GM12878 (cell line): ENCODE measurements at regions not wholly inside any gene's neighbourhood (a gene's known extent, or its start where the extent isn't known, plus 50 kb on each side); places are given as distances from the start of the nearest gene placed in this dataset.

Experiments
- ATAC-seq: fragments of 200-7000 bp; cut with Tn5 transposase; 3 replicates; pipeline ENCODE4 v1.9.1; 2020; ENCODE audit warnings: mild to moderate bottlenecking, moderate library complexity
- BruUV-seq: library from RNA; stranded (reverse); fragments of 400-500 nt; replicated peaks from 2 replicates; lab custom pipeline; 2021; lab: Mats Ljungman, UMichigan
- CTCF ChIA-PET: fragments of 300-600 bp; sonication (Branson Sonifier 250); formaldehyde crosslinking; extraction: SDS; loops from one replicate; lab custom pipeline; 2021; ENCODE audit warnings: inconsistent platforms; lab: Yijun Ruan, JAX
- POLR2A ChIA-PET: fragments of 350-600 bp; formaldehyde crosslinking; extraction: SDS; loops from one replicate; lab custom pipeline; 2021; ENCODE audit warnings: inconsistent platforms; lab: Charles Lee
- RAD21 ChIA-PET: fragments of 300-600 bp; sonication (Branson Sonifier 250); formaldehyde crosslinking; loops from one replicate; lab custom pipeline; 2023; ENCODE audit warnings: antibody characterized with exemption; ENCODE audit not compliant: unreplicated experiment; lab: Charles Lee
- SMC1A ChIA-PET: fragments of 300-600 bp; sonication (Branson Sonifier 250); formaldehyde crosslinking; loops from one replicate; lab custom pipeline; 2023; ENCODE audit not compliant: unreplicated experiment, uncharacterized antibody; lab: Charles Lee
- DNase-seq: peaks from one replicate; pipeline ENCODE4 v3.0.0-alpha.2; 2011; ENCODE audit warnings: low read depth, low spot score
- FAIRE-seq: peaks from 3 replicates; lab custom pipeline; 2011; peaks lifted over from hg19 to GRCh38; lab: Jason Lieb, UNC
- H2AFZ ChIP-seq: 2 replicates; pipeline ENCODE4 v1.6.0; 2011; ENCODE audit warnings: low read depth, low read length, control low read depth; ENCODE audit not compliant: control insufficient read depth
- H3K27ac ChIP-seq: 2 replicates; pipeline ENCODE4 v1.5.1; 2011; ENCODE audit warnings: control low read depth; ENCODE audit not compliant: control insufficient read depth, insufficient read depth
- H3K27me3 ChIP-seq, 2 experiments: replicated peaks in 1 of 2; 2 replicates each; pipeline versions ENCODE4 v1.6.0 to v1.6.1; 2011; ENCODE audit warnings: low read length in 1 of 2; ENCODE audit not compliant: control insufficient read depth in 2 of 2, insufficient read depth in 2 of 2
- H3K36me3 ChIP-seq, 2 experiments: 2 replicates each; pipeline ENCODE4 v1.5.1; 2011; ENCODE audit warnings: low read length in 1 of 2; ENCODE audit not compliant: control insufficient read depth in 2 of 2, insufficient read depth in 2 of 2
- H3K4me1 ChIP-seq: 2 replicates; pipeline ENCODE4 v1.6.1; 2011; ENCODE audit warnings: mild to moderate bottlenecking, low read length, moderate library complexity, mixed read lengths; ENCODE audit not compliant: control insufficient read depth, insufficient read depth
- H3K4me2 ChIP-seq: 2 replicates; pipeline ENCODE4 v1.6.0; 2011; ENCODE audit warnings: control low read depth; ENCODE audit not compliant: control insufficient read depth, insufficient read depth
- H3K4me3 ChIP-seq: fragments of 200-600 bp; sonication (generic); 2 replicates; pipeline ENCODE4 v1.5.1; 2016
- H3K79me2 ChIP-seq: 2 replicates; pipeline ENCODE4 v1.6.0; 2011; ENCODE audit warnings: low read length; ENCODE audit not compliant: control insufficient read depth, insufficient read depth
- H3K9ac ChIP-seq: 2 replicates; pipeline ENCODE4 v1.8.0; 2011; ENCODE audit warnings: low read length, control low read depth, mixed read lengths; ENCODE audit not compliant: control insufficient read depth, insufficient read depth
- H3K9me3 ChIP-seq: replicated peaks from 3 replicates; pipeline ENCODE4 v1.5.1; 2011; ENCODE audit warnings: mild to moderate bottlenecking, low read length; ENCODE audit not compliant: control insufficient read depth, insufficient read depth
- H4K20me1 ChIP-seq: 2 replicates; pipeline ENCODE4 v1.6.0; 2011; ENCODE audit not compliant: control insufficient read depth, insufficient read depth
- BHLHE40 ChIP-seq, 2 experiments: fragments of 450-650 bp in 1 of 2; IDR thresholded peaks; 2 replicates each; pipeline ENCODE4 v1.6.1; 2011 to 2017; ENCODE audit warnings: low read depth in 2 of 2, borderline replicate concordance in 1 of 2, improper control_type of control experiment in 1 of 2, low read length in 1 of 2, mild to moderate bottlenecking in 1 of 2
- CHD1 ChIP-seq: IDR thresholded peaks from 2 replicates; pipeline ENCODE4 v1.6.1; 2012; ENCODE audit warnings: low read depth, low read length, improper control_type of control experiment
- IKZF1 ChIP-seq: fragments of 450-650 bp; conservative IDR thresholded peaks from 2 replicates; pipeline ENCODE4 v1.6.1; 2017; ENCODE audit warnings: antibody characterized with exemption, mild to moderate bottlenecking
- MAX ChIP-seq: IDR thresholded peaks from 2 replicates; pipeline ENCODE4 v1.6.1; 2012; ENCODE audit warnings: low read depth, low read length, improper control_type of control experiment
- PAX5 ChIP-seq: IDR thresholded peaks from 2 replicates; pipeline ENCODE4 v1.6.1; 2011; ENCODE audit warnings: low read depth, low read length, borderline replicate concordance
- PAX8 ChIP-seq: fragments of 450-650 bp; IDR thresholded peaks from 2 replicates; pipeline ENCODE4 v1.6.1; 2017; ENCODE audit warnings: mild to moderate bottlenecking, moderate library complexity
- PRDM15 ChIP-seq: fragments of 450-650 bp; formaldehyde crosslinking; IDR thresholded peaks from 2 replicates; pipeline ENCODE4 v1.4.0; 2020; ENCODE audit warnings: mild to moderate bottlenecking, moderate library complexity
- RFX5 ChIP-seq: IDR thresholded peaks from 2 replicates; pipeline ENCODE4 v1.6.1; 2011; ENCODE audit warnings: low read depth, low read length, improper control_type of control experiment
- SMAD5 ChIP-seq: IDR thresholded peaks from 2 replicates; pipeline ENCODE4 v1.6.1; 2016; ENCODE audit warnings: antibody characterized with exemption, low read depth
- ZZZ3 ChIP-seq: IDR thresholded peaks from 2 replicates; pipeline ENCODE4 v1.6.1; 2011; ENCODE audit warnings: low read depth; ENCODE audit not compliant: control insufficient read depth, insufficient read length
- WGBS: methylation state at CpG from one replicate; pipeline ENCODE4 v1.1.6; 2016; ENCODE audit warnings: low lambda C conversion rate; ENCODE audit not compliant: insufficient replicate concordance, insufficient coverage; ENCODE audit errors: missing lambda C conversion rate; 5-methylcytosine and 5-hydroxymethylcytosine counted together
- in situ Hi-C: fragments of 300-500 bp; cut with MboI; formaldehyde crosslinking; loops from 9 replicates; pipeline ENCODE4 v1.14.3; 2018; ENCODE audit warnings: mixed read lengths
- intact Hi-C: fragments of 100-400 bp; cut with micrococcal nuclease; formaldehyde crosslinking; loops from one replicate; pipeline ENCODE4 v1.14.2; 2022; ENCODE audit not compliant: unreplicated experiment

GRCh38 chr1:14140831-14141401 is 440.9 kb downstream of the PRDM2 start (continued):
- no peak for TF ChIP-seq PAX8
- TF ChIP-seq, all 136 proteins: peak for 0

GRCh38 chr1:14141656-14142055 is 441.7 kb downstream of the PRDM2 start:
- Histone ChIP-seq H2AFZ (no peak overlapping the region), H3K79me2 (no peaks in the 10 kb centered on the region), H3K4me2 (no peak overlapping the region), H3K27ac (no peak overlapping the region), H3K27me3 (peaks cover 0 to 2% of the 10 kb centered on the region in 2 experiments; a peak in 1 of 4 replicates), H3K9me3 (no peaks in the 10 kb centered on the region), H3K9ac (no peak overlapping the region), H3K36me3 (no peaks in the 10 kb centered on the region), H4K20me1 (no peaks in the 10 kb centered on the region), H3K4me3 (no peak overlapping the region), H3K4me1 (no peaks in the 10 kb centered on the region)
- POLR2A ChIA-PET: no interaction called here
- CTCF ChIA-PET: no interaction called here
- ATAC-seq (no peak), FAIRE-seq (no peak), DNase-seq (no peak)
- no TSS peak for BruUV-seq
- 15% methylated on average over 6 of the region's 6 CpGs for WGBS
- RAD21 ChIA-PET: no interaction called here
- TF ChIP-seq MAX (no peak), PAX5 (no peak)
- in situ Hi-C loops: no loop called here
- intact Hi-C loops: no loop called here
- SMC1A ChIA-PET: no interaction called here

- Histone ChIP-seq H3K4me2 (no peak overlapping the region), H3K27me3 (peaks cover 0 to 2% of the 10 kb centered on the region in 2 experiments; a peak in 1 of 4 replicates), H3K9me3 (no peaks in the 10 kb centered on the region), H3K4me3 (no peak overlapping the region), H4K20me1 (no peaks in the 10 kb centered on the region), H3K9ac (no peak overlapping the region), H3K4me1 (no peaks in the 10 kb centered on the region), H2AFZ (no peak overlapping the region), H3K79me2 (no peaks in the 10 kb centered on the region), H3K27ac (no peak overlapping the region), H3K36me3 (no peaks in the 10 kb centered on the region)
- no TSS peak for BruUV-seq
- intact Hi-C loops (no loop called here), in situ Hi-C loops (no loop called here)
- WGBS: 23% methylated on average over 11 of the region's 11 CpGs
- CTCF ChIA-PET: no interaction called here
- ATAC-seq (no peak), DNase-seq (no peak), FAIRE-seq (no peak)
- RAD21 ChIA-PET: no interaction called here
- SMC1A ChIA-PET: no interaction called here
- POLR2A ChIA-PET: no interaction called here
- TF ChIP-seq IKZF1 (no peak), PRDM15 (CRISPR knock-in tag) (no peak), BHLHE40 (IDR thresholded peaks at IDR 0.05; ENCODE audit: borderline replicate concordance in 1 of 2, low read depth in 2 of 2, low read length in 1 of 2) (no peak), CHD1 (no peak), RFX5 (no peak), ZZZ3 (no peak), SMAD5 (no peak)
Observed at GRCh38 chr1:14142397-14143100, 442.6 kb downstream of the PRDM2 start.
